Stomach smooth muscle (tissue), 2 donors: ENCODE measurements at regions not wholly inside any gene's neighbourhood (a gene's known extent, or its start where the extent isn't known, plus 50 kb on each side); places are given as distances from the start of the nearest gene placed in this dataset.

ENCODE experiments used
- H3K27ac ChIP-seq: one replicate; pipeline ENCODE4 v1.7.0; 2013; ENCODE audit warnings: mild to moderate bottlenecking, low read length, inconsistent platforms
- H3K27me3 ChIP-seq, 2 donors: one replicate each; pipeline ENCODE4 v1.7.0; 2013; ENCODE audit warnings: low read length in 2 of 2; ENCODE audit not compliant: insufficient read depth in 2 of 2, control insufficient read depth in 1 of 2
- H3K36me3 ChIP-seq, 2 donors: one replicate each; pipeline ENCODE4 v1.7.0; 2013; ENCODE audit warnings: low read length in 2 of 2; ENCODE audit not compliant: control insufficient read depth in 2 of 2, insufficient read depth in 2 of 2
- H3K4me1 ChIP-seq: one replicate; pipeline ENCODE4 v1.7.0; 2013; ENCODE audit warnings: low read length; ENCODE audit not compliant: control insufficient read depth, insufficient read depth
- H3K4me3 ChIP-seq, 2 donors: one replicate each; pipeline ENCODE4 v1.7.0; 2013; ENCODE audit warnings: low read length in 2 of 2
- H3K9ac ChIP-seq, 2 donors: one replicate each; pipeline ENCODE4 v1.7.0; 2013; ENCODE audit warnings: low read length in 2 of 2, mild to moderate bottlenecking in 1 of 2
- H3K9me3 ChIP-seq, 2 donors: one replicate each; pipeline ENCODE4 v1.7.0; 2013; ENCODE audit warnings: low read length in 2 of 2; ENCODE audit not compliant: control insufficient read depth in 2 of 2
- donor health status: healthy.
- donor health status: Pancreatic carcinoma.

DNA sequence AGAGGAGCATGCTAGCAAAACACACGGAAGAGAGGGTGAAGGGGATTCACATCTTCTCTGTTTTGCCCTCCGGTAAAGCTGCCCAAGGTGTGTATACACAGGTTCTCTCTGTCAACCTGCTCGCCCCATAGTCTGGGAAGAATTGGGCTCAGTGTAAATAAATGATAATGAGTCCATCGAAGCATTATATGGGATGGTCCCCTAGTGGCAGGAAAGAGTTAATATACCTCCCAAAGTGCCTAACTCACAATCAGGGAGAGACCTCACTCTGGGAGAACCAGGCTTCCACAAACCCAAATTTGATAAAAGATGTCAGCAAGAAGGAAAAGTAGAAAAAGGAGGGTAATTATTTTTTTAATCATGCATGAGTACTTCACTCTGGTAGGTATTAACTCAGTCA is 262.2 kb upstream of the ZNF521 start:
- Histone ChIP-seq H3K4me1 (no peaks in the 10 kb centered on the region), H3K4me3 (no peak overlapping the region), H3K9ac (no peak overlapping the region), H3K27me3 (no peaks in the 10 kb centered on the region), H3K9me3 (peaks cover 3 to 7% of the 10 kb centered on the region in 2 donors), H3K36me3 (no peaks in the 10 kb centered on the region), H3K27ac (no peak overlapping the region)

DNA sequence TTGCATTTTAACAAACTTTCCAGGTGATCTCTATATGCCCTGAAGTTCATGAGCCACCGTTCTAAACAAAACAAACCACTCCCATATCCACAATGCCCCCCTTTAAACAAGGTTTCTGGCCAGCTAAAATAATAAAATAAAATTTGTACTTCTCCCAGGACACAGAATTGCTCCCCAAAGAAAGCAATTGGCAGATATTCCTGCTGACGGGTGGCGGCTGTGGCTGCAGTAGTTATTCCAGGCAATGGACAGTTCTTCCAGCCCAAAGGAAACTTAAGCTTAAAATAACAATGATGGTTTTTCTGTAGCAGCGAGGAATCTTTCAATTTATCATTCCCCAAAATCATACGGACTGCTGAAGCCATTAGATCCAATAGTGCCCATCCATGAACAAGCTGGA is 260.5 kb upstream of the ZNF521 start:
- no peaks in the 10 kb centered on the region for H3K36me3 ChIP-seq
- H3K9me3 ChIP-seq, result peaks cover 3 to 7% of the 10 kb centered on the region in 2 donors
- H3K27me3 ChIP-seq, result no peaks in the 10 kb centered on the region
- no peak overlapping the region for H3K4me3 ChIP-seq
- no peak overlapping the region for H3K27ac ChIP-seq
- no peaks in the 10 kb centered on the region for H3K4me1 ChIP-seq
- no peak overlapping the region for H3K9ac ChIP-seq

DNA sequence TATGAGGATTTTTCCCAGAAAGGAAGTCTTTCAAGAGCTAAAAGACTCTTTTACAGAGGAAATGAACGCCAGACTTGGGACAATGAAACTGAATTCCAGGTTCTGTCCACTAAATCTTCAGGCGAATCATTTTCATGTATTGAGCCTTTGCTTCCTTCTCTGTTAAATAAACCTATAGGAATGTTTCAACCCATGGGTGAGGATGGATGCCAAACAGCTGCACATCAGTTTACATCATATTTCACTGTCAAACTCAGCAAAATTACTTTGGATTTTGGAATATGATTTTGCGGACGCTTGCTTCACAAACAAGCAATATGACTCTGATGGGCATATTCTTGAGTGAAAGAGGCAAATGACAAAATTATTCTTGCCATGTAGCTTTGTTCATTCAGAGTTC is 256.1 kb upstream of the ZNF521 start:
- Histone ChIP-seq H3K9ac (no peak overlapping the region), H3K9me3 (peaks cover 0 to 2% of the 10 kb centered on the region in 2 donors), H3K27me3 (no peaks in the 10 kb centered on the region), H3K4me1 (no peaks in the 10 kb centered on the region), H3K36me3 (no peaks in the 10 kb centered on the region), H3K4me3 (no peak overlapping the region), H3K27ac (no peak overlapping the region)

DNA sequence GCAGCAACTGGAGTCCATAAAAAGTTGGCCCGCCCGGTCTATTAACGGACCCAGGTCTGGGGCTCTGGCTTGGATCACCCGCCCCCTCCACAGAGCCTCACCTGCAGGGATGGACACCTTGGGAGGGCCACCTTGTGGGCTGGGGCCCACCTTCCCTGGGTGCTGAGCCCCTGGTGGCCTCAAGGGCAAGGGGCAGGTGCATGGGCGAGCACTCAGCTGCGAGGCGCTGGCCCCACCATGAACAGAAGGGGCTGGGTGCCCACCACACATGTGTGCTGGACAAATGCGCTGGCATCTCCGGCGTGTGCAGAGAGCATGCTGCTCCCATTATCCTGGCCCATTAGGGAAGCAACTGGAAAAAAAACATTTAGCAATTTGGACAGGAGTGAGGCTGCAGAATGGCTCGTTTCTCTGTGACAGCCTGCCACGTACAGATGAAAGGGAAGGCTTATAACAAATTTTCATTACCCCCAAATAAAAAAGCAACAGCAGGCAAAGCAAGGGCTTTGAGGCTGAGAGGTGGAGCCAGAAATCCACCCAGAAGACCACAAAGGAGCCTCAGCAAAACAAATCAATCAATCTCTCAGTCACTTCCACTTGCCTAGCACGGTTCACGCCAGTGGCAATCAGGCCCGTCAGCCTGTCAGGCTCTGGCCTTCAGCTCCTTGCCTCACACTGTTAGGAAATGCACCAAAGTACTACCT is 253.1 kb upstream of the ZNF521 start:
- no peak overlapping the region for H3K27ac ChIP-seq
- H3K9me3 ChIP-seq, result no peaks in the 10 kb centered on the region
- no peak overlapping the region for H3K4me3 ChIP-seq
- H3K36me3 ChIP-seq, result no peaks in the 10 kb centered on the region
- H3K9ac ChIP-seq, result no peak overlapping the region
- no peaks in the 10 kb centered on the region for H3K27me3 ChIP-seq
- no peaks in the 10 kb centered on the region for H3K4me1 ChIP-seq

DNA sequence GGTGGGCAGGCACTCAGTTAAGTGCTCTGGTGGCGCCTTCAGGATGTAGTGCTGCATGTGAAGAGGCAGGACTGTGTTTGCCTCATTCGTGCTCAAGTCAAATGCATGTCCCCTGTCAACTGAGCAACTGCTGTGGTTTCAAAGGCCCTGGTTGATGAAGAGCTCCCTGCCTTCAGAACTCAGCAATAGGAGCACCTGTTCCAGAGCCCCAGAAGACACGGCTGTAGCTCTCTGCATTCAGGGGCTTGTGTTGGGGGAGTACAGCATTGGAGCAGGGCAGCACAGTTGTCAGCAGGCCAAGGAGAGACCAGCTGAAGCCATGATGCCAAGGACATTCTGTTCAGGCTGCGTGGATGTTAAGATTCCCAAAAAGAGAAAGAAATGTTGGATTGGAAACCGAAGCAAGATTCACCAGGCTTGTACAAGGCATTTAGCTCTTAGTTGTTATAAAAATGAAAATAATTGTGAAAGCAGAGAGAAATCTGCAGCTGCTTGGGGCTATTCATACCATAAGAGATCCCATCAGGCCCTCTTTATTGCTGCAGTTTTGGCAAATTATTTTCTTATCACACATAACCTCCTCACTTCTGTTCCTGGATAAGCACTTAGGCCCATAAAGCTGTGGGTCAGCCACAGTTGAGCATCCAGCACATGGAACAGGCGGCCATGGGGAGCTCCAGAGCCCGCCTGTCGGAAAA is 252.4 kb upstream of the ZNF521 start:
- Histone ChIP-seq H3K36me3 (no peaks in the 10 kb centered on the region), H3K27me3 (no peaks in the 10 kb centered on the region), H3K4me1 (no peaks in the 10 kb centered on the region), H3K4me3 (no peak overlapping the region), H3K9me3 (no peaks in the 10 kb centered on the region), H3K9ac (no peak overlapping the region), H3K27ac (no peak overlapping the region)

DNA sequence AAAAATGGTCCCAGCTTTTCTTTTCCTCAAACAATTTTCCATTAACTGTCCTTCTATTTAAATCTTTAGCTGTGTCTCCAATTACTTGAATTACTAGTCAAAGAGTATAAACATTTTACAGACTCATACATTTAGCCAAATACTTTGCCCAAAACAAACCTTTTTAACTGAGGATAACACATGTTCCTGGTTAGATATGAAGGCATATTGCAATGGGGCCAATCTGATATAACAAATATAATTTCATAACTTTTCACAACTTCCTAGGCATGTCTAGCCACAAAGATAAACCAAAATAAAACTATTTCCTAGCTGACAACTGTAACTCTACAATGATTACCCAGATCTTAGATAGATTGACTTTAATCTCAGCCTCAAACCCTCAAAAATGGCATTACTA is 247.5 kb upstream of the ZNF521 start:
- no peaks in the 10 kb centered on the region for H3K36me3 ChIP-seq
- H3K4me1 ChIP-seq, result no peaks in the 10 kb centered on the region
- H3K27ac ChIP-seq, result no peak overlapping the region

DNA sequence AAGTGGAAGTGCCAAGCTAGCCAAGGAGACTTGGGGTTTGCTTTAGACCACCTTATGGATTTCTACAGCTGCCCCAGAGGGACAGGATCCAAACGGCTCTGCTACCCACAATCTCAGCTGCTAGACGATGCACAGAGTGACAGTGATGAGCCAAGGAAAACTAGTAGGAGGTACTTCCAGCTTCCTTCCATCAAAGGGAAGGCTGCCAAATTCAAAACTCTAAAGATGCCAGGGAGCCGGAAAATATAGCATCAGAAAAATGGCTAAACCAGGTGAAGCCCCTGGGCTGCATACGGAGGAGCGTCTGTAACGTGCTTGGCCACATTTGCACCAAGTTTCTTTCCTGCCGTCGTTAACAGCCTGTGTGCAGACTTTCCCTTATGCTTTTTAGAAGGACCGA is 245.5 kb upstream of the ZNF521 start:
- H3K27me3 ChIP-seq, result no peaks in the 10 kb centered on the region
- H3K27ac ChIP-seq, result no peak overlapping the region
- no peak overlapping the region for H3K4me3 ChIP-seq
- H3K9ac ChIP-seq, result no peak overlapping the region
- H3K9me3 ChIP-seq, result no peaks in the 10 kb centered on the region
- H3K36me3 ChIP-seq, result no peaks in the 10 kb centered on the region
- no peaks in the 10 kb centered on the region for H3K4me1 ChIP-seq

More for the DNA sequence above, 247.5 kb upstream of the ZNF521 start:
- H3K27me3 ChIP-seq, result no peaks in the 10 kb centered on the region
- H3K9ac ChIP-seq, result no peak overlapping the region
- H3K9me3 ChIP-seq, result no peaks in the 10 kb centered on the region
- H3K4me3 ChIP-seq, result no peak overlapping the region

DNA sequence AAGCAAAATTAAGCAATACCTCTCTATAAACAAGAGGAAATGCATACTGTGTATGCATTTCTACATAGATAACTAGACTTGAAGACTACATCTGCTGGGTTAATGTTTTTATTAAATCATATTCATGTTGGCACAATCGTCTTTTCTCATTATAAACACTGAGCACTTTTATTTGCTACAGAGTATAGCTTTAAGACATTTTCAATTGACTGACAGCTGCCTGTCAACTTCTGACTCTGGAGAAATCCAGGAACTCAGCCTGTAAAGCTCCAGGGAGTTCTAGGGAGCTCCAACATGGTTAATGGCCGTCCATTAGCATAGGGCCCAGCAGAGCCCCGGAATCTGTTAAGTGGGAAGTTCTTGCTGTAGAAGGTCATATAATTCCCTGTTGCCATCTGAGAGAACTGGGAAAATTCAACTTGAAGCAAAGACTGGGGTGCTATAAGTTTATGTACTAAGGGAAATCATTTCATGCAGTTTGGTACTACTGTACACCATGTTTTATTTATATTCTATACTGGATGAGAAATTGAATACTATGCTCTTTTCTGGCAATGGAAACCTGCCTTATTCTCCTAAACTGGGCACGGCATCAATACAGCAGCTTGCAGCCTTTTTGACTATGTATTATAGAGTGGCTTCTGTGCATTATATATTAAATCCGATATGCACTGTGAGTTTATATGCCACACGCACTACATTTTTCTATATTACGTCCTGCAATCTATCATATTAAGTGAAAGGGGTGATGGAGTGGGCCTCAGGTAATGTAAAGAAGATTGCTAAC is 243.5 kb upstream of the ZNF521 start:
- no peak overlapping the region for H3K27ac ChIP-seq
- no peaks in the 10 kb centered on the region for H3K36me3 ChIP-seq
- no peak overlapping the region for H3K4me3 ChIP-seq

DNA sequence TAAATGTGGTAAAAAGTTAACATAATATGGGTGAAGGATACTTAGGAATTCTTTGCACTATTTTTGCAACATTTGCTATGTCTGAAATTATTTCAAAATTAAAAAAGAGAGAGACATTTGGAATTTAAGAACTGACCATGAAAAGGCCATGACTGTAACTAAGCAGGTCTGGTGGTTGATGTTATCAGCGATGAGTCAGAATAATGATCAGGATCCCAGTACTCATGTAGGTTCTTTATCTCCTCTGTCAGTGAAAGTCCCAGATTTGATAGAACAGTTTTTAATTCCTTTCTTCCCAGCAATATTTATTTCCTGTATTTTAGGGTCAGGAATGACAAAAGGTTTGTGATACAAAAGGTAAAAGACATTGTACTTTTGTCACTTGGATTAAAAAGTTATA is 242.4 kb upstream of the ZNF521 start:
- Histone ChIP-seq H3K9ac (no peak overlapping the region), H3K27ac (no peak overlapping the region), H3K36me3 (no peaks in the 10 kb centered on the region), H3K4me1 (no peaks in the 10 kb centered on the region), H3K27me3 (no peaks in the 10 kb centered on the region), H3K4me3 (no peak overlapping the region), H3K9me3 (no peaks in the 10 kb centered on the region)

More for the DNA sequence above, 243.5 kb upstream of the ZNF521 start:
- no peak overlapping the region for H3K9ac ChIP-seq
- H3K9me3 ChIP-seq, result no peaks in the 10 kb centered on the region
- H3K4me1 ChIP-seq, result no peaks in the 10 kb centered on the region
- no peaks in the 10 kb centered on the region for H3K27me3 ChIP-seq

DNA sequence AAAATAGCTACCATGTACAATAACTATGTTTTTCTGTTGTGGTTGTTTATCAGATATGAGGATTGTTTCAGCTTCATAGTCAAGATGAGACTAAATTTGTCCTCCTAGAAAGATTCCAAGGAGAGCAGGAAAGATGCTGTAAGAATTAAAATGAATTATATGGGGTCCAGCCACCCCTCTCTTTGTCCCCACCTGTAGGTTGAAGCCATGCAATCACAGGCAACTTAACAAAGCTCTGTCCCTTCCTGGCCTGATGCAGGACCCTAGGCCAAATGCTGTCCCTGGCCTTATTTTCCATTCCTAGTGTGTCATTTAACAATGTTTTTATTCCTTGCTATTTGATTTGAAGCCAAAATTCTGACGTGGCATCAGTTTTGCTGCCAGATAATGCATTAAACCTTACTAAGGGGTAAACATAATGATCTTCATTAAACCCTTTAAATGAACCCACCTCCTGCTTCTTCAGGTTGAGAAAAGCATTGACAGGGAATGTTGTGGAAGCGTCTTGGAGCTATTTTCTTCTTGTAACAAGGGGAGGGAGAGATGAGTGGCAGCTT is 240.9 kb upstream of the ZNF521 start:
- no peak overlapping the region for H3K4me3 ChIP-seq
- no peaks in the 10 kb centered on the region for H3K36me3 ChIP-seq
- H3K27ac ChIP-seq, result no peak overlapping the region
- no peaks in the 10 kb centered on the region for H3K4me1 ChIP-seq
- no peaks in the 10 kb centered on the region for H3K27me3 ChIP-seq
- H3K9me3 ChIP-seq, result no peaks in the 10 kb centered on the region
- no peak overlapping the region for H3K9ac ChIP-seq
